ENCODE measurements at regions not wholly inside any gene's neighbourhood (a gene's known extent, or its start where the extent isn't known, plus 50 kb on each side); places are given as distances from the start of the nearest gene placed in this dataset.

DNA sequence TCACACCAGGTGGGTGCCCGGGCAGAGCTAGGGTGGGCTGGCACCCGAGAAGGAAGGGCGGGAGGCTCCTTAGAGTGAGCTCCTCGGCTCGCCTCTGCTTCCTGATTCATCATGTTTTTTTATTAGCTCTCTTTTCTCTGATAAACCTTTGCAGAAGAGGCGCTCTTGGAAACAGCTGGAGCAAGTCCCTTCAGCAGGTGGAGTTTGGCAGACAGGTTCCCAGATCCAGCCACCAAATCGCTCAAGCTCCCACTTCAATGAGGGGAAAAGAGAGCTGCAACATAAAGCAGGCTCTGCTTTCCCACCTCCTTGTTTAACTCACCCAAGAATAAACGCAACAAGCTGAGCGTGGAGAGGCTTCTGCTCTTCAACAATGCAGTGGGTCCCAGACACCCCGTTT is 244.8 kb downstream of the TSHZ3 start:
- TF ChIP-seq, protein P1, sequence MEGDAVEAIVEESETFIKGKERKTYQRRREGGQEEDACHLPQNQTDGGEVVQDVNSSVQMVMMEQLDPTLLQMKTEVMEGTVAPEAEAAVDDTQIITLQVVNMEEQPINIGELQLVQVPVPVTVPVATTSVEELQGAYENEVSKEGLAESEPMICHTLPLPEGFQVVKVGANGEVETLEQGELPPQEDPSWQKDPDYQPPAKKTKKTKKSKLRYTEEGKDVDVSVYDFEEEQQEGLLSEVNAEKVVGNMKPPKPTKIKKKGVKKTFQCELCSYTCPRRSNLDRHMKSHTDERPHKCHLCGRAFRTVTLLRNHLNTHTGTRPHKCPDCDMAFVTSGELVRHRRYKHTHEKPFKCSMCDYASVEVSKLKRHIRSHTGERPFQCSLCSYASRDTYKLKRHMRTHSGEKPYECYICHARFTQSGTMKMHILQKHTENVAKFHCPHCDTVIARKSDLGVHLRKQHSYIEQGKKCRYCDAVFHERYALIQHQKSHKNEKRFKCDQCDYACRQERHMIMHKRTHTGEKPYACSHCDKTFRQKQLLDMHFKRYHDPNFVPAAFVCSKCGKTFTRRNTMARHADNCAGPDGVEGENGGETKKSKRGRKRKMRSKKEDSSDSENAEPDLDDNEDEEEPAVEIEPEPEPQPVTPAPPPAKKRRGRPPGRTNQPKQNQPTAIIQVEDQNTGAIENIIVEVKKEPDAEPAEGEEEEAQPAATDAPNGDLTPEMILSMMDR (IDR thresholded peaks at IDR 0.05) = no peak

DNA sequence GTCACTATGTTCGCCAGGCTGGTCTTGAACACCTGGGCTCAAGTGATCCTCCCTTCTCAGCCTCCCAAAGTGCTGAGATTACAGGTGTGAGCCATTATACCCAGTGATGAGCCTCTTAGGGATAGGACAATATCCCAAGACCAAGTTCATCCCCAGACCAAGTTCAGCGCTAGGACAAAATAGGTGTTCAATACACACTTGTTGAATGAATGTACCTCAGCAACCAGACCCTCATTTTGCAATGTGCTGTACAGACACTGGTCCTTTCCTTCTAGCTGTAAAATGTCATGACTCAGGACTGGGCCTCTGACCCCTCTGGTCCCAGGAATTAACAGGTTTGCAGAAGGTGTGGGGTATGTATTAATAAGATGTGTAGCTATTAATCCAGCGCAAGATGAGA is 246.0 kb downstream of the TSHZ3 start:
- no peak overlapping the region for H3K27ac ChIP-seq
- intact Hi-C loops (cut with DNase I) = no loop called here
- no peaks in the 10 kb centered on the region for H3K27me3 ChIP-seq
- no peak for DNase-seq (ENCODE audit: low spot score in 2 of 2)
- no peaks in the 10 kb centered on the region for H3K36me3 ChIP-seq
- no peak overlapping the region for H3K4me3 ChIP-seq
- TF ChIP-seq, protein P1 (IDR thresholded peaks at IDR 0.05) = no peak
- no peaks in the 10 kb centered on the region for H3K4me1 ChIP-seq
- no peaks in the 10 kb centered on the region for H3K9me3 ChIP-seq

More for the DNA sequence above, 244.8 kb downstream of the TSHZ3 start:
- Histone ChIP-seq H3K36me3 (no peaks in the 10 kb centered on the region), H3K27ac (no peak overlapping the region), H3K9me3 (no peaks in the 10 kb centered on the region), H3K27me3 (no peaks in the 10 kb centered on the region), H3K4me3 (no peak overlapping the region), H3K4me1 (no peaks in the 10 kb centered on the region)
- DNase-seq (ENCODE audit: low spot score in 2 of 2) = no peak
- intact Hi-C loops (cut with DNase I) = no loop called here

DNA sequence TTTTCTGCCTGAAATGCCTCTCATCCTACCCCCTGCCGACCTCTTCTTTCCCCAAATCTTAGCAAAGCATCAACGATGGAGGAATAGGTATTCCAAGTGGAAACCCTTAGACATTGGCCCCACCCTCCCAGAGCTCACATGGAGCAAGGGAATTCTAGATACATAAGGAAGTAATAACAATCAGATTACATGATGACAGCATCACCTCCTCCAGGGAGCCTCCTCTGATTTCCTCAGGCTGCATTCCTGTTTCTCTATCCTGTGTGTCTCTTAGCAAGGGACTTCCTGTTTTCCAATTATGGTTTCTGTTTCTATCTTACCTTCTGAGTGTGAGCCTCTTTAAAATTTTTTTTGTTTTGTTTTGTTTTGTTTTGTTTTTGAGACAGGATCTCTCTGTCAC is 246.6 kb downstream of the TSHZ3 start:
- Histone ChIP-seq H3K9me3 (no peaks in the 10 kb centered on the region), H3K4me3 (no peak overlapping the region), H3K36me3 (no peaks in the 10 kb centered on the region), H3K4me1 (no peaks in the 10 kb centered on the region), H3K27me3 (no peaks in the 10 kb centered on the region), H3K27ac (no peak overlapping the region)
- no peak for DNase-seq (ENCODE audit: low spot score in 2 of 2)
- intact Hi-C loops (cut with DNase I) = no loop called here
- TF ChIP-seq, protein P1 (IDR thresholded peaks at IDR 0.05) = no peak

DNA sequence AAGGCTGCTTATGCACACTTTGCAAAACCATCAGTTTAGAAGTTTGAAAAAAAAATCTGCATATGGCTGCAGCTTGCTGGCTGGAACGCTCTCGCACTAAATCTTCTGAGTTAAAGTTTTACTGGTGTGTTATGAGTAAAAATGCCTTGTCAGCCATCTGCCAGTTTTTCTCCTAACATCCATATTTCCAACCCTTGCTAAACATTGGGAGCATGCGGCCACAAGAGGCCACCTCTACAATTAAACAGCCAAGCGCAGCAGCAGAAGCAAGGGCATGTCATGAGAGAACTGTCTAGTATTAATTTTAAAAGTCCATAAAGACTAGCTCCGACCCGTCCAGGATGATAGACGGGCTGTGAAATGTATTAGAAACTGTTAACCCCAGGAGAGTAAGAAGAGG is 248.3 kb downstream of the TSHZ3 start:
- Histone ChIP-seq H3K27me3 (no peaks in the 10 kb centered on the region), H3K4me3 (no peak overlapping the region), H3K27ac (no peak overlapping the region), H3K9me3 (no peaks in the 10 kb centered on the region), H3K36me3 (no peaks in the 10 kb centered on the region), H3K4me1 (no peaks in the 10 kb centered on the region)
- TF ChIP-seq, protein P1 (IDR thresholded peaks at IDR 0.05) = no peak
- intact Hi-C loops (cut with DNase I) = no loop called here
- DNase-seq (ENCODE audit: low spot score in 2 of 2) = no peak

DNA sequence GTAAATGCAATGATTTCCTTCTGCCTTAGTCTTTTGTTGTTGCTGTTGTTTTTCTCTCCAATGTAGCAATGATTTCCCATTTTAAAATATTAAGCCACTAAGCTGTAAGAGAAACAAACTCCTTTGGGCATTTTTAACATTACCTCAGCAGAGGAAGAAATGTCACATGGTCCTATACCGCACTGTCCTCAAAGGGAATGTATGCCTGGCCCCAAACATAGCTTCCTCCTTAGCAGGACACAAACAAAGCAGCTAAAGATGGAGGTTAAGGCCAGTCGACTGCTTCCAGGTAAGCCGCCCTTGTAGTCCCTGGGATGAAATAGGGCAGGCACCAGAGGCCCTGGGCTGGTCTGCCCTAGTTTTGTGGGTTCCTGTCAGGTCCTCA is 249.0 kb downstream of the TSHZ3 start:
- Histone ChIP-seq H3K4me1 (no peaks in the 10 kb centered on the region), H3K4me3 (no peak overlapping the region), H3K27ac (no peak overlapping the region), H3K27me3 (no peaks in the 10 kb centered on the region), H3K9me3 (no peaks in the 10 kb centered on the region), H3K36me3 (no peaks in the 10 kb centered on the region)
- DNase-seq (ENCODE audit: low spot score in 2 of 2) = no peak
- intact Hi-C loops (cut with DNase I) = no loop called here
- TF ChIP-seq, protein P1 (IDR thresholded peaks at IDR 0.05) = no peak

DNA sequence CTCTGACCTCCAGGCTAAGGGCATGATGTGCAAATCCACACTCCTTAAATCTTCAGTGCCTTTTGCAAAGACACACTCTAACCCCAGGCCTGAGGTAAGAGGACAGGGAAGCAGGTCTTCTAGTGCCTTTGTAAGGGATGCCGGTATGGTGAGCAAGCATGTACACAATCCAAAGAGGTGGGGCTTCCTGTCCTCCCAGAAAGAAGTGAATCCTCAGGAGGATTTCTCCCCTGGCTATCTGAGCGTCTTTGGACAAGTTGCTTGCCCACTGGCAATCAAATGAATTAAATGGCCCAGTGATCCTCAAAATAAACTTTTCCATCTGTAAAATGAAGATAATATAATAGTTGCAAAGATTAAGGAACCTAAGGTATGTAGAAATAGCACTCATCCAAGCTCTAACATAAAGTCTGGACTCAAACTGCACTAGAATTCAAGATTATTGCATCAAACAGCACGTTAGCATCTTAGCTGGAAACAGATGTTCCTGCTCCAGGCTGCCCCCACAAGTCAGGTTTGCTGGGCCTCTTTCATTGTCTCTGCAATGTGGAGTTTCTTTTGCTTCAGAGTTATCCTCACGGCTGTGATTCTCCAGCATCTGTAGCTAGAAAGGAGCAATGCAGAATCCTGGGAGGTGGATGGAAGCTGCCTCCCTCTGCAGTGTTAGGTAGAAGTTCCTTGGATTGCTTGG is 249.6 kb downstream of the TSHZ3 start:
- Histone ChIP-seq H3K36me3 (no peaks in the 10 kb centered on the region), H3K27ac (no peak overlapping the region), H3K4me1 (no peaks in the 10 kb centered on the region), H3K9me3 (no peaks in the 10 kb centered on the region), H3K4me3 (no peak overlapping the region), H3K27me3 (no peaks in the 10 kb centered on the region)
- DNase-seq (ENCODE audit: low spot score in 2 of 2) = no peak
- TF ChIP-seq, protein P1 (IDR thresholded peaks at IDR 0.05) = no peak
- intact Hi-C loops (cut with DNase I) = no loop called here

Data from ascending aorta (tissue), 2 donors.